Activated CD4-positive, alpha-beta T cell treated with anti-CD3 and anti-CD28 coated beads for 36 hours (primary cell): ENCODE measurements at regions not wholly inside any gene's neighbourhood (a gene's known extent, or its start where the extent isn't known, plus 50 kb on each side); places are given as distances from the start of the nearest gene placed in this dataset.

ENCODE experiments used
- ATAC-seq: fragments of 200-7000 bp; cut with Tn5 transposase; one replicate; pipeline ENCODE4 v1.10.0; 2021; ENCODE audit warnings: mild to moderate bottlenecking, moderate library complexity
- CTCF ChIA-PET: fragments of 350-600 bp; sonication (Branson Sonifier 250); formaldehyde crosslinking; loops from one replicate; lab custom pipeline; 2021; ENCODE audit warnings: antibody characterized with exemption; lab: Charles Lee
- POLR2A ChIA-PET: fragments of 350-600 bp; sonication (Branson Sonifier 250); formaldehyde crosslinking; loops from one replicate; lab custom pipeline; 2021; ENCODE audit warnings: antibody characterized with exemption, inconsistent platforms; lab: Charles Lee
- DNase-seq: peaks from one replicate; pipeline ENCODE4 v3.0.0-alpha.2; 2020
- H3K27ac Mint-ChIP-seq: one replicate; pipeline ENCODE4 v1.8.0; 2021; ENCODE audit warnings: mixed read lengths
- H3K27me3 Mint-ChIP-seq: one replicate; pipeline ENCODE4 v1.8.0; 2021; ENCODE audit warnings: mixed read lengths
- H3K36me3 Mint-ChIP-seq: one replicate; pipeline ENCODE4 v1.8.0; 2021; ENCODE audit warnings: low read depth, mixed read lengths
- H3K4me1 Mint-ChIP-seq: one replicate; pipeline ENCODE4 v1.8.0; 2021; ENCODE audit warnings: mixed read lengths
- H3K4me3 Mint-ChIP-seq: one replicate; pipeline ENCODE4 v1.8.0; 2021; ENCODE audit warnings: mild to moderate bottlenecking, moderate library complexity, mixed read lengths
- H3K9me3 Mint-ChIP-seq: one replicate; pipeline ENCODE4 v1.8.0; 2021; ENCODE audit warnings: low read depth, mixed read lengths
- intact Hi-C, 2 experiments: fragments of 100-400 bp; cut with DNase I in 1 of 2; cut with micrococcal nuclease in 1 of 2; formaldehyde crosslinking; loops; one replicate each; pipeline versions ENCODE4 v1.14.2 to v1.15.1; 2022 to 2024; cut with DNase I, micrococcal nuclease

DNA sequence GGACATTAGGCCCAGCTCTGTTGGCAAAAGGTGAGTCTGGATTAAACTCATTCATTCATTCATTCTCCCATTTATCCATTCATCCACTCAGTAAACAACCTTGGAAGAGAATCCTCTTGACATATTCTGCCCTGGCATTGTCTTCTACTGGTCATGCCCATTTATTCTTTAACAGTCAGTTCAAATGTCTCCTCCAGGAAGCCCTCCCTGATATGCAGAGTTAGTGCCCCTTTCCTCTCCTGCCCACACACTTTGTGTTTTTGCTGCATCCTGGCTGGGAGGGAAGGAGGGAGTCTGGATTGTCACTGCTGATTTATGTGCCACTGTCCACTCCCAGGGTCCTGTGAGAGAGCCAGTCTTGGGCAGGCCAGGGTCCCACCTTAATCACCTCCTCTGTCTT, 600.3 kb downstream of the MATN1 start:
- Mint-ChIP-seq H3K27ac (no peak overlapping the region), H3K4me1 (no peaks in the 10 kb centered on the region), H3K9me3 (no peaks in the 10 kb centered on the region), H3K4me3 (no peak overlapping the region), H3K36me3 (no peaks in the 10 kb centered on the region), H3K27me3 (no peaks in the 10 kb centered on the region)
- DNase-seq (no peak), ATAC-seq (no peak)
- CTCF ChIA-PET = no interaction called here
- intact Hi-C loops = no loop called here
- POLR2A ChIA-PET = no interaction called here

DNA sequence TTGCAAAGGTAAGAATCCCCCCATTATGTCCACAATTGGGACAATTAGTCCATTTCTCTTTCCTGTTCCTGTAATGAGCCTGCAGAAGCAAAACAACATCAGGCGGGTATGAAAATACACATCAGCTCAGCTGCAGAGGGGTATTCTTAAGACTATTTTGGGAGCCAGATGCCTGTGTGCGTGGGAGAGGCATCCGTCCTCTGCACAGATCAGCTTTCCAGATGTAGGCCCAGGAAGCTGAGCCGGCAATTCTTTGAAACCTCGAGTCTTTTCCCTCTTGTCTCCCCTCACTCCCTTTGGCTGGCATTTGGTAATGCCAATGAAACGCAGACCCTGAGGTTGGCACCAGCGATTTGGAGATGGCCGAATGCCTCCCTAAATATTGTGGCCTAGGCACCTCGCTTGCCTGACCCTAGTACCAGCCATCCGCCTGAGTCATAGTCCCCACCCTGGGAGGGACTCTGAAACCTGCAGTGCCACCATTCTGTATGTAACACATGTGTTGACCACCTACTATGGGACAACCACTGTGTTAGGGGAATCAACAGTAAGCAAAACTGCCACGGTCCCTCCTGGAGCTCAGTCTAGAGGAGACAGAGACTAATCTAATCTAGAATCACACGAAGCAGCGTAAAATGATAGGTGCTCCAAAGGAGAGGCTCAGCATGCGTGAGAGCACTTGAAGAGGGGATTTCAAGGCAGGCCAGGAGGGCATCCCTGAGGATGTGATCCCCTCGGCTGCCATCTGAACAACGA, 603.0 kb downstream of the MATN1 start:
- CTCF ChIA-PET = no interaction called here
- Mint-ChIP-seq H3K4me1 (no peaks in the 10 kb centered on the region), H3K36me3 (no peaks in the 10 kb centered on the region), H3K27ac (no peak overlapping the region), H3K4me3 (no peak overlapping the region), H3K9me3 (no peaks in the 10 kb centered on the region), H3K27me3 (peaks cover 3% of the 10 kb centered on the region)
- DNase-seq = no peak
- POLR2A ChIA-PET = interaction anchor here (0.5 kb wide), 1 partner anchor 460 kb away, joined by 11 read pairs; no protein-coding TSS in a partner anchor
- intact Hi-C loops = no loop called here
- ATAC-seq = no peak

DNA sequence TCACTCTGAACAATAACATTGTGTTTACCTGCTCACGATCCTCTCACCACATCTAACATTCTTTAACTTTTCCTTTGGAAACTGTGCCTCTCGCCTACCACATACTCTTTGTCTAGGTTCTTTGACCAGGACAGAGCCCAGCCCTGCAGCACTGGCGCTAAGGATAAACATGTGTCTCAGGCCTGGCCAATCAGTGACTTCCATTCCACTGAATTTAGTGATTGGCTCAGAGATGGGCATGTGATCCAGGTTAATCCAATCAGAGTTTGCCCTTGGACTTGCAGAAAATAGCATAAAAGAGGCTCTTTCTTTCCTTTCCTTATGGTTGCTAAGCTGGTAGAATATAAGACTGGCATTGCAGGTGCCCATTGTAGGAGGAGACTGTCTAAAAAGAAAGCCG, 605.7 kb downstream of the MATN1 start:
- no peaks in the 10 kb centered on the region for H3K36me3 Mint-ChIP-seq
- CTCF ChIA-PET = no interaction called here
- POLR2A ChIA-PET = no interaction called here
- no peak overlapping the region for H3K27ac Mint-ChIP-seq
- peaks cover 12% of the 10 kb centered on the region for H3K27me3 Mint-ChIP-seq
- H3K4me3 Mint-ChIP-seq = no peak overlapping the region
- intact Hi-C loops = no loop called here
- no peaks in the 10 kb centered on the region for H3K9me3 Mint-ChIP-seq
- DNase-seq = no peak
- H3K4me1 Mint-ChIP-seq = no peaks in the 10 kb centered on the region
- no peak for ATAC-seq

DNA sequence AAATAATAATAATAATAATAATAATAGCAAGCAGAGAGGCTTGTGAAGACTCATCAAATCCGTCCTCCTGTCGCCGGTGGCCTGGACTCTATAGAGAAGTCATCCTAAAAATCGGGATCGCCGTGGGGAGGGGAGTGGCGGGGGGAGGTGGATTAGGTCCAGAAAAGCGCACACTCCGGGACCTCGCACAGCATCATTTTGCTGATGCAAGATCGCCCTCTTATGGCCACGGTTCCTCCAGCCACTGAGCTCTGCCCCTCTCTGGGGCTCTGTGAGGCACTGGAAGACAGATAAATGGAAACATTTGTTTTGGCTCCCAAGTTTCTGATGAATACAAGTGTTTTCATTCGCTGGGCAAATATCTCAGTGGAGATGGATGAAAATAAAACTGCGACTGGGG, 612.0 kb downstream of the MATN1 start:
- Mint-ChIP-seq H3K36me3 (no peaks in the 10 kb centered on the region), H3K4me1 (no peaks in the 10 kb centered on the region), H3K27me3 (peaks cover 41% of the 10 kb centered on the region), H3K9me3 (no peaks in the 10 kb centered on the region), H3K27ac (no peak overlapping the region), H3K4me3 (no peak overlapping the region)
- ChIA-PET CTCF (interaction anchor here (0.6 to 1.9 kb wide), 4 partner anchors 389 to 941 kb away, joined by 3 to 5 read pairs (median 4); no protein-coding TSS in a partner anchor), POLR2A (no interaction called here)
- ATAC-seq (peak; percentile 64), DNase-seq (peak; percentile 64)
- intact Hi-C loops = loop anchor here in 1 of 2 experiments (1.0 to 2.0 kb wide), 2 partner anchors 732 to 875 kb away; partner anchors contain the start of gene PTPRU

DNA sequence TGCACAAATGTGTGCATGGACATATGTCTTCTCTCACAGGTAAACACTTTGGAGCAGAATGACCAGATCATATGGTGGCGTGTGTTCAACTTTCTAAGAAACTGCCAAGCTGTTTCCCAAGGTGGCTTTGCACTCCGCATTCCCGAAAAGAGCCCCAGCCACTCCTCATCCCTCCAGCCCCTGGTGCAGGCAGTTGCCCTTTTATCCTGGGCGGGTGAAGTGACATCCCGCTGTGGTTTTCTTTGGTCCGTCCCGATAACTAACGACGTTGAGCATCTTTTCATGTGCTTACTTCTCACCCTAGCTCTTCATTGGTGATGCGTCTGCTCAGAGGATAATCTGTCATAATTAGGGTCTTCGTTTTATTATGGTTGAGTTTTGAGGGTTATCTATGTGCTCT, 612.5 kb downstream of the MATN1 start:
- Mint-ChIP-seq H3K27me3 (peaks cover 38% of the 10 kb centered on the region), H3K9me3 (no peaks in the 10 kb centered on the region), H3K27ac (no peak overlapping the region), H3K4me1 (no peaks in the 10 kb centered on the region), H3K4me3 (no peak overlapping the region), H3K36me3 (no peaks in the 10 kb centered on the region)
- no peak for ATAC-seq
- ChIA-PET CTCF (interaction anchor here (0.7 to 1.9 kb wide), 3 partner anchors 732 to 940 kb away, joined by 3 to 5 read pairs (median 4); no protein-coding TSS in a partner anchor), POLR2A (no interaction called here)
- DNase-seq = no peak
- intact Hi-C loops = loop anchor here in 1 of 2 experiments (1.0 to 2.0 kb wide), 2 partner anchors 732 to 874 kb away; partner anchors contain the start of gene PTPRU

DNA sequence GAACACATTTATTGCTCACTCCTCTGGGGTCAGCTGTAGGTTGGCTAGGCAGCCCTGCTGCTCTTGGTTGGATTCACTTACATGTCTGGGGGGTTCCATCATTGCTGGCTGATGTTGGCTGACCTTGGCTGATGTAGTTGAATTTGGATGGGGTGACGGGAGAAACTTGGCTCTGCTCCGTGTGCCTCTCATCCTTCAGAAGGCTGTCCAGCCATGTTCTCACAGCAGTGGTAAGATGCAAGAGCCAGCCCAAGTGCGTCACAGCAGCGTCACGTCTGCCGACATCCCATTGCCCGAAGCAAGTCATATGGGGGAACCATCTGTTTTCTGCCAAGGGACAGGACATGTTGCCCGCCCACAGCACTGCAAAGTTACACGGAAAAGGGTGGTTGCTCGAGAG, 613.5 kb downstream of the MATN1 start:
- Mint-ChIP-seq H3K27me3 (peaks cover 38% of the 10 kb centered on the region), H3K36me3 (no peaks in the 10 kb centered on the region), H3K4me1 (no peaks in the 10 kb centered on the region), H3K27ac (no peak overlapping the region), H3K9me3 (no peaks in the 10 kb centered on the region), H3K4me3 (no peak overlapping the region)
- ATAC-seq (no peak), DNase-seq (no peak)
- ChIA-PET CTCF (interaction anchor here (0.6 kb wide), 1 partner anchor 133 kb away, joined by 4 read pairs; no protein-coding TSS in a partner anchor), POLR2A (no interaction called here)
- intact Hi-C loops = loop anchor here in 1 of 2 experiments (2.0 kb wide), 1 partner anchor 873 kb away; the partner anchor contains the start of gene PTPRU

DNA sequence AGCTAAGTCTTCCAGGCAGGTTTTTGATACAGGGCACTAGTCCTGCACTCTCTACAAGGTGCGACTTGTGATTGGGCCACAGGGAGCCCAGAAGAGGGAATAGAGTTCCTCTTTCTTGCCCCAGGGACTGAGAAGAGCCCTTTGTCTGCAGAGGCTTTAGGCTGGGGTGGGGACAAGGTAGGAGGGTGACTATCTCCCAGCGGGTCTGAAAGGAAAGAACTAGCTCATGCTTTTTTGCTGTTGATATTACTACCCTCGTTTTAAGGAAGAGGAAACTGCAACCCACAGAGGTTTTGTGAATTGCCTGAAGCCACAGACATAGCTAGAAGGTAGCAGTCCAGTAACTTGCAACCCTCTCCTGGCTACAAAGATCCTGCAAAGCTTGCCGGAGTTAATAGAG, 615.2 kb downstream of the MATN1 start:
- CTCF ChIA-PET = no interaction called here
- Mint-ChIP-seq H3K4me1 (no peaks in the 10 kb centered on the region), H3K9me3 (no peaks in the 10 kb centered on the region), H3K27me3 (peaks cover 35% of the 10 kb centered on the region), H3K36me3 (no peaks in the 10 kb centered on the region), H3K27ac (no peak overlapping the region), H3K4me3 (no peak overlapping the region)
- POLR2A ChIA-PET = no interaction called here
- intact Hi-C loops = no loop called here
- DNase-seq (no peak), ATAC-seq (no peak)

DNA sequence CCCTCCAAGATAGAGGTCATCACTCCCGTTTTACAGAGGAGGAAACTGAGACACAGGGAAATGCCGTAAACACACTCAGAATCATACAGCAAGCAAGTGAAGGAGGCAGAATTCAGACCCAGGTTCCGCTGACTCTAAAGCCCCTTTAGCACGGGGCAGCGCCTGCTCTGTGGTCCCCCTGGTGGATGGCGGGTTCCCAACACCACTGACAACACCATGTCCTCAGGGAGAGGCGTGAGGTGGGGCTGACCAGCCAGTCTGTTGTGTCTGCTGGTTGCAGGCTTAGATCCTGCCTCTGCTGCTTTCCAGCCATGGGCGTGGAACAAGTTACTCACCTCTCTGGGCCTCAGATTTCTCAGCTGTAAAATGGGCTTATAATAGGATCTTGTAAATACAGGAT, 617.3 kb downstream of the MATN1 start:
- ChIA-PET CTCF (no interaction called here), POLR2A (no interaction called here)
- Mint-ChIP-seq H3K9me3 (no peaks in the 10 kb centered on the region), H3K27me3 (peaks cover 25% of the 10 kb centered on the region), H3K27ac (no peak overlapping the region), H3K4me3 (no peak overlapping the region), H3K4me1 (no peaks in the 10 kb centered on the region), H3K36me3 (no peaks in the 10 kb centered on the region)
- intact Hi-C loops = no loop called here
- DNase-seq = peak; percentile 34
- no peak for ATAC-seq

DNA sequence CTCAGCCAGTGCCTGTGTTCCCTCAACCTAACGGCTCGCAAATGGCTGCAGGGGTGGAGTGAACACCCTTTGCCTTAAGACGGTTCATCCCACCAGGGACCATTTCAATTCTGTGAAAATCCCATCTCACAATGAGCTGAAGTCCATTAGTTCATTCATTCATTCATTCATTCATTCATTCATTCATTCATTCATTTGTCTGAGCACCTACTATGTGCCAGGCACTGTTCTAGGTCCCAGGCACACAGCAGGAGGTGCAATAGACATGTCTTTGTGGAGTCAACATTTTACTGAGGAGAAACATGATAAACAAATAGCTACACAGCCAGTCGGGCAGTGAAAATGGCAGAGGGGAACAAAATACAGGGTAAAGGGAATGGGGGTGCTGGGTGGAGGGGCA, 618.8 kb downstream of the MATN1 start:
- Mint-ChIP-seq H3K27me3 (peaks cover 11% of the 10 kb centered on the region), H3K36me3 (no peaks in the 10 kb centered on the region), H3K27ac (no peak overlapping the region), H3K9me3 (no peaks in the 10 kb centered on the region), H3K4me3 (no peak overlapping the region), H3K4me1 (no peaks in the 10 kb centered on the region)
- ATAC-seq = no peak
- intact Hi-C loops = no loop called here
- DNase-seq = no peak
- ChIA-PET CTCF (interaction anchor here (0.7 kb wide), 1 partner anchor 25 kb away, joined by 3 read pairs; no protein-coding TSS in a partner anchor), POLR2A (no interaction called here)

DNA sequence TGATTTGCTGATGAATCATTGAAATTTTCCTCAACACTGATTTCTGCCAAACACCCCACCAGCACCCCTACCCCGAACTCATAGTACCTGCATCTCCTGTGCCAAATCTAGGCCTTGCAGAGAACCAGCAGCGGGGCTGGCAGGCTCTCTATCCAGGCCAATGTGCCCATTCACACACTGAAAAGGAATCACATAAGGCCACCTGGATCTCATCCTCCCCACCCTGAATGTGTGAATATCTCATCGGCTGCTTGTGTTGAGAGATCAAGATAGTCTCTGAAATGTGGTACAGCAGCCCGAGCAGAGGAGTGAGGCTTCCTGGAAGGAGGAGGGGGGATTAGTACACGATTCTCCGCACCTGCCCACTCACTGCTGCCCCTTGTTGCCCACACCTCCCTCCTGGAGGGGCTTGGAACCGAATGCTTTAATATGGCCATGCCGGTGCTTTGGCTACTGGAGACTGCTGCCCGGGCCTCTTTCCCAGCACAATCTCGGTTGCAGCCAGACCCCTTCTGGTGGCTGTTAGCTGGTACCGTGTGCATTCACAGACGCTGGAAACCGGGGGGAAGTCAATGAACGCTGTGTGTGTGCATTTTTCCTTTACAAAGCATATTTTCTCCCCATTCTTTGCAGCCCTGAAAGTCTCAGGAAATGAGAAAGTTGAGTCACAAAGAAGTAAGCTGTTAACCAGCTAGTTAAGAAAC, 619.5 kb downstream of the MATN1 start:
- Mint-ChIP-seq H3K4me1 (no peaks in the 10 kb centered on the region), H3K4me3 (no peak overlapping the region), H3K36me3 (no peaks in the 10 kb centered on the region), H3K27me3 (peaks cover 7% of the 10 kb centered on the region), H3K9me3 (no peaks in the 10 kb centered on the region), H3K27ac (no peak overlapping the region)
- ATAC-seq (no peak), DNase-seq (no peak)
- intact Hi-C loops = no loop called here
- ChIA-PET POLR2A (interaction anchor here (0.6 kb wide), 1 partner anchor 57 kb away, joined by 3 read pairs; no protein-coding TSS in a partner anchor), CTCF (no interaction called here)

DNA sequence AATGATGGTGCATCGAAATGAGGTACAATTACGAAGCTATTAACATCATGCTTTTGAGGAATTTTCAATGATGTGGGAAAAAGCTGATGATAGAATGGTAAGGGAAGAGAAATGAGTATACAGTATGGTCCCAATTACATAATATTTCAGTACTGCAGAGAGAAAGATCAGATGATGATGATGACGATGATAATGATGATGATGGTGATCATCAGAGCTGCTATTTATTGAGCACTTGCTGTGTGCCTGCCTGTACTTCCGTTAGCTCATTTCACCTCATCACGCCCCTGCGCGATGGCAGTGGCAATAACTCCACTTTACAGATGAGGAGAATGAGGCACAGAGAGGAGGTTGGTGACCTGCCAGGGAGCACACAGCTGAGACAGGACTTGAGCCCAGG, 620.8 kb downstream of the MATN1 start:
- intact Hi-C loops = no loop called here
- CTCF ChIA-PET = no interaction called here

More for the DNA sequence above, 620.8 kb downstream of the MATN1 start:
- Mint-ChIP-seq H3K27me3 (peaks cover 6% of the 10 kb centered on the region), H3K9me3 (no peaks in the 10 kb centered on the region), H3K4me3 (no peak overlapping the region), H3K36me3 (no peaks in the 10 kb centered on the region), H3K4me1 (no peaks in the 10 kb centered on the region), H3K27ac (no peak overlapping the region)
- DNase-seq (no peak), ATAC-seq (no peak)
- POLR2A ChIA-PET = no interaction called here
